Iris pigment epithelial cell (primary cell): ENCODE measurements at regions not wholly inside any gene's neighbourhood (a gene's known extent, or its start where the extent isn't known, plus 50 kb on each side); places are given as distances from the start of the nearest gene placed in this dataset.
A peak's percentile ranks its signal among the peaks of the same experiment; 100 is the strongest.

ENCODE experiments used
- DNase-seq: peaks from one replicate; pipeline ENCODE4 v3.0.0-alpha.2; 2011; ENCODE audit warnings: low read depth

DNA sequence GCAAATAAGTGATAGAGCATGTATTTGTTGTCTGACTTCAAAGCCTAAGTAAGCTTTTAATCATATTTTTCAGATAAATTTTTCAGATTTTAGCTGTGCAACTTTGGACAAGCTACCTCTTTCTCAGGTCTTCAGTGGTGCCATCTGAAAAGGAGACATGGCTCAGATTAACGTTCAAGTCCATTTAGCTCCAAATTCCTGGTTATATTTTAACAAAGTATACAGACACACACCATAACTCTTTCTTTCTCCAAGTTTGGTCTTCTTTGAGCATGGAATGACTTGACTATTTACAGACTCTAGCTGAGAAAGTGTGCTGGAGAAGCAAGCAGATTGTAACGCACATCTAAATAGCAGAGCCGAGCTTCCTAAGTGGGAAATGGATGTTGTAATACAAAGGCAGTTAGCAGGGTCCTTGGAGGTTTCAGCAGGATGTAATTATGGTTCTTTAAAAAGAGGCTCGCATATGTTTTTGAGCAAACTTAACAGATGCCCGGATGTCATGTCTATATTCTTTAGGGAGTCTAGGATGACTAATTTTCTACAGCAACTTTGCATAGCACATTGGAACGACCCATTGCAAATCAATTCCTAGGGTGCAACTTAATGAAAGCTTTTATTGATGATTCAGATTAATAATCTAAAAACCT, 128.1 kb upstream of the E2F8 start:
- DNase-seq, result peak; percentile 36

DNA sequence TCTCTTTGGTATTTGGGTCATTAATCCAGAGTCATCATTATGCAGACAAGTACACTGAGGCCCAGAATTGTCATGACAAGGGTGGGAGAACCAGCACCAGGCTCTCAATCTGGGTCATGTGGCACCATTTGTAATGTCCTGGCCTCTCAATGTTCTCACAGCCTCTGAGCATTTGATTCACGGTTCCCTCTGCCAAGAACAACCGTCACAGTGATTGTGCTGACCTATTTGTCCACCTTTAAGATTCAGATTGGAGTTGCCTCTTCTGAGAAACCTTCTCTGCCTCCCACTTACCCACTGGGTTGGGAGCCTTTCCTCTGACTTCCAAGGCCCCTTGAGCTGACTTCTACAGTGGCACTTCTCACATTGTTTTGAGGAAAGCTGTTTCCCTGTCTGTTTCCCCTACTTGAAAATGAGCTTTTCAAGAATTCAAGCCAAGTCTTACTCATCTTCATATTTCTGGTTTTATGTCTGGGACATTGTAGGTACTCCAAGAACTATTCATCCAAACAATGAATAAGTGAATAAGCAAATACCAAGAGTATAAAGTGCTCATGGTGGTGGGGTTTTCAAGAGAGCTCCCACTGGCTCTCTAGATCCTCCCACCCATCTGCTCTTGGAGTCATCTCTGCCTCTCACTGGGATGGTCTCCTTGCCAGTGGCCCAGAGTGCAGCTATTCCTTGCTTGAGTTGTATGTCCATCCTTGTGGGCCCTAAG, 126.4 kb upstream of the E2F8 start:
- peak; percentile 81 for DNase-seq

DNA sequence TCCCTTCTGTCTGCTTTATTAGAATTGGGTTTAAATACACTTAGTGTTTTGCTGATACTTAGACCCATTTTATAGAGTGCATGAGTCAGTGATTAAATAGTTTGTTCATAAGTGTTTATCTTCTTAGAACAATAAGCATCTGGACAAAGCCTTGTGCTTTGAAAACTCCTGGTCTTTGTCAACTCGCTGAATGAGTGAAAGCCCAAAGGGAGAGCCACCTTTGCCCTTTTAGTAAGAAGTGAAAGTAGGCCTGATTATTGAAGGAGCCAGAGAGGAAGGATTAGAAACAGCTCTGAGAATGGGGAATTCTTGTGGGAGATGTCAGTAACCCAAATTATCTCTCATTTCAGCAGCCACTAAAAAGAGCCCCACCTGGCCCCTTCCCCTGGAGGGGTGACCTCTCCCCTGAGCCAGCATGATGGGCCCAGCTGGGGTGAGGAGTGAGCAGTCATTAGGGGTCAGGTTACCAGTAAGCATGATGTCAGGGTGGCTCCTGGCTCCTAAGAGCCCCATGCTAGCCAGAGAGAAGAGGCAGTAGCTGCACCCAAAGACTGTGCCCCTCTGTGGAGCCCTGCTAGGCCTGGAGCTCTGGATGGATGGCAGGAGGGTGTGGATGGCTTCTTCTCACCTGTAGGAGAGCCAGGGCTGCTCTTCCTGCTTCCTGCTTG, 125.1 kb upstream of the E2F8 start:
- DNase-seq, result no peak

DNA sequence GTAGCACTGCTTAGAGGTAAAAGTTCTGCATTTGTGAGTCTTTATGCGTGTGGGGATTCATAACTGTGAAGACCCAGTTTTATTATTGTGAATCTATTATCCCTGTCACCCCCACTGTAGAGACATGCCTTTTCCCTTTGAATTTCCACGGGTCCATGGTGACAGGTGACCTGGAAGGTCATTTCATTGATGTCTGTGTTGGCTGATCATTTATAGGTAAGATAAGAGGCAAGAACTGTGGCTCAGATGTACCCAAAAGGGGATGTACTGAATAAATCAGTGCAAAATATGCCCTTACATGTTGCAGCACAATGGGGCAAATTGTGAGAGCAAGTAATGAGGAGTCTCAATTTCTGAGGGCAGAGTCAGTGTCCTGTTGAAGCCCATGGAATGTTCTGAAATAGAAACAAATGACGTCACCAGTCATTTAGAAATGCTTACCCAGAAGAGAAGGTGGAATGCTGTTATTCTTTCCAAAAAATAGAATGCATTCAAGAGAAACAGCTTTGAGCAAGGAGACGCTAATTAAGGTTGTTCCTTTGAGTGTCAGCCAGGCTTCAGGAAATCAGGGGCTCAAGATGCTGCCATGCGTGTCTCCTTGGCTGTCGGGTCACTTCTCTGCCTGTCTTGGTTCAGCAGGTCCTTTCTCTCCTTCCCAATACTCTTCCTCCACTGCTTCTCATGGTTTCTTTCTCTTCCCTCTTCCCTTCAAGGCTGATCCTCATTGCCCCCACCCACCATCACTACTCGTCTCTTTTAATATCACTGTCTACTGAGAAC, 118.7 kb upstream of the E2F8 start:
- DNase-seq, result peak; percentile 62

DNA sequence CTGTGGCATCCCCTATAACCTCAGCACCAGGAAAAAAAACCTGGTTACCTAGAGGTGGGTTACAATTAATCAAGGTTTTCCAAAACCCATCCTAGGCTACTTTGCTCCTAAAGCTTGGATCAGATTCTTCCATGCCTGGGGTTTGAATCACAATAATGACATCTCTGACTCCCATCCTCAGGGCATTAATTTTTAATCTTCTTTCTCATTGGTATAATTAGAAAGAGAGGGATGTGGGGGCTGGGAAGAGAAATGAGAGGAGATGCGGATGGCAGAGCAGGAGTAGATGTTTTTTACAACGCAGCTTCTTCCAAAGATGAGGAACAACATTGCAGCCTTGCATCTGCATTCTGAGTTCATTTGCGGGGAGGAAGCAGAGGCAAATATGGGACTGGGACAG, 117.2 kb upstream of the E2F8 start:
- DNase-seq, result no peak

DNA sequence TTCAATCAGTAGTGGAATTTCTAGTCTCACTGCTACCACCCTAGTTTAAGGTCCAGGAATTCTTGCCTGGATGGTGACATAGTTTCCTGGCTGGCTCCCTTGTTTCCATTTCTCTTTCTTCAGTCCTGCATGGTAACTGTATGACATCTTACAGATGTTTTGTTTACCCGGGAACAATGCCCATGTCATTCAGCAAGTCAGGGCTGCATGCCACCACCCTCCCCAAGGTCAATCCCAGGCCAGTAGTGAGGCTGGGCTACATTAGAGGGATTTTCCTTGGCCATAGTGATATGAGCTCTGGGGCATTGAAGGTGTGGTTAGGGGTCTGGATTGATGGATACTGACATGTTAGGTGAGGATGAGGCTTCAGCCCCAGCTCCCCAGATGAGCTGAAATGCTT, 114.9 kb upstream of the E2F8 start:
- no peak for DNase-seq

DNA sequence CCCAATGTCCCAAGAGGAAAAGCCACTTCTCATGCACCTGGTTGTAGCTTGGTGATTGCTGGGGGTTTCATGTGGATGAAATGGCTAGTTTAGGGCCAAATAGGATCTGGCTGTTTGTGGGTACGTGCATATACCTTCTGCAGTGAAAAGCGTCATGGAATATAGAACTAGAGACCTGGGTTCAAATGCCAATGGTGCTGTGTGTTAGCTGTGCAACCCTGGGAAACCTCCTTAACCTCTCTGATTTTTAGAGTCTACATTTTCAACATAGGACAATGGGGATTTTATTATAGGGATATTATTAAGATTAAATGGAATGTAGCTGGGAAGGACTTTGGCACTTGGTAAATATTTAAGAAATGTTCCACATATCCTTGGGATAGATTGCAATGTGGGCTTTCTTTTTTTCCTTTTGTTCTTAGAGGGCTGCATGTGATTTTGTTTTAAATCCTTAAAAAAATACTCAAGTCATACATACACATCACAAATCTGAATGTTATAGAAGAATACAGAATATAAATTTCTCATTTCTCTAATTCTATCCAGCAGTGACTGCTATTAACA, 112.6 kb upstream of the E2F8 start:
- DNase-seq, result no peak

DNA sequence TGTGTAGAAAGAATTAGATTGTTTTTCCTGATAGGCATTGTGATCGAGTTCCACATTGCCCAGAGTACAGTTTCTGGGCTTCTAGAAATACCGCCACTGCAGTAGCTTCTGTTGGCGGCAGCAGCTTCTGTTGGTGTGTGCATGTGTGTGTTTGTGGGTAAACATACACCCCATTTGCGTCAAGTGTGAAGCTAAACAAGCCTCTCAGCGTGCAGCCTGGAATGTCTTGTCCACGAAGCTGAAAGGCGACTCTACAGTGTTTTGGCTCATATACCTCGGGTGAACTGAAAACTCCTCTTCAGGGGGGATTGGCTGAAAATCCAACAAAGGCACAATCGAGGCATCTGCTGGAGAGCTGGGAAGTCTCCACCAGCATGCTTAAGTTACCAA, 112.0 kb upstream of the E2F8 start:
- no peak for DNase-seq

DNA sequence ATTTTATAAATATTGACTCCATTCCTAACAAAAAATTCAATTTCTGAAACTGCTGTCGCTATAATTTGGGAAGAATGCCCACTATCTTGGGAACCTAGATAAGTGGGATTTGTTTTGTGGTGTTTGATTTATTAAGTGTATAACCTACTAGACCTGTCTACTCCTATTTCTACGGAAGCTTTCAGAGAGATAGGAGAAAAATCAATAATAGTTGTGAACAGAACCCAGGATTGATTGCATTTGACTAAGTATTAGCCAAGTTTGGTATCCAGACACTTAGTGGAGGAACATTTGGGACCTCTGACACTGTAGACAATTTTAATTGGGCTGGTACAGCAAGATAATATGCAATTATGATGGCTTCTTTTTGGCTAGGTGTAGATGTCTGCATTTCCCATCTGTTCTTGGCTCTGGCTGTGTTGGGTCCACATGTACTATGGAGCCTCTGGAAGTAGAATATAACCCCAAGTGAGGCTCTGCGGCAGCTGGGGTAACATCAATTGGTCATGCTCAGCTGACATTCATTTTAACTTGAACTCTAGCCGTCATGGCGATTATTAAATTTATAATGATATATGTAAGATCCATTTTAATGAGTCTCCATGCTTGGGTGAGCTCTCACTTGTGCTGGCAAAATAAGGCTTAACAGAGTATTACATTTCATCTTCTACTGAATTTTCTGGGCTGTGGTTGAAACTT, 111.5 kb upstream of the E2F8 start:
- DNase-seq, result no peak

DNA sequence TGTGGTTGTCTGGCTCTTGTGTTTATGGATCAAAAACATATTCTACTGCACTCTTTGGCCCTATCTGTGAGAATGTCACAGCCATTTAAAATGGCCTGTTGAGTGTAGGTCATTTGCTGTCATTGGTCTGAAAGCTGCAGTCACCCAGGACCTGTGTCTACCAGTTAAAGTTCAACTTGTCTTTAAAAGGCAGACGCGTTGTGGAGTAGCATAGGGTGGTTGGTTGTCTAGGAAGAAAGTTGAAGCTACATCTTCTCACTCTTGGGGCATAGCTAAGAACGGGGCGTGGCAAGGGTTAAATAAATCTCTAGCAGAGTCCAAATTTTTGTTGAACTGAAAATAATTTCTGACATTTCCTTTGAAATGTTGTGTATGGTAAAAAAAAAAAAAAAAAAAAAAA, 110.7 kb upstream of the E2F8 start:
- no peak for DNase-seq

DNA sequence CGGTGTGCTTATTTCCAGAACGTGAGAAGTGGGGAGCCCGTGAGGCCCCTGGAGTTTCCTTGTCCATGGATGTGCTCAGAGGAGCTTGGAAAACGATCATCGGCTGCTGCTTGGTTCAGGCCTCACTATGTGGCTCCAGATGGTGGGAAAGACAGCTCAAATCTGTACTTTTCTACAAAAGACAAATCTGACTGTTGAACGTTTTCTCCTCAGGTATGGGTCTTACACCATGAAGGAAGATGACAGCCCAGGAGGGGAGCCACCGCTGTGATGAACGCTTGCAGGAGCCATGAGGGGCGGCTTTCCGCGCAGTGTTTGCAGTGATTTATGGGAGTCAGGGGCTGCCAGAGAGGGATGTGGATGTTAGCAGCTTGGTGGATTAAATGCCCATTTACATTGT, 109.4 kb upstream of the E2F8 start:
- no peak for DNase-seq

DNA sequence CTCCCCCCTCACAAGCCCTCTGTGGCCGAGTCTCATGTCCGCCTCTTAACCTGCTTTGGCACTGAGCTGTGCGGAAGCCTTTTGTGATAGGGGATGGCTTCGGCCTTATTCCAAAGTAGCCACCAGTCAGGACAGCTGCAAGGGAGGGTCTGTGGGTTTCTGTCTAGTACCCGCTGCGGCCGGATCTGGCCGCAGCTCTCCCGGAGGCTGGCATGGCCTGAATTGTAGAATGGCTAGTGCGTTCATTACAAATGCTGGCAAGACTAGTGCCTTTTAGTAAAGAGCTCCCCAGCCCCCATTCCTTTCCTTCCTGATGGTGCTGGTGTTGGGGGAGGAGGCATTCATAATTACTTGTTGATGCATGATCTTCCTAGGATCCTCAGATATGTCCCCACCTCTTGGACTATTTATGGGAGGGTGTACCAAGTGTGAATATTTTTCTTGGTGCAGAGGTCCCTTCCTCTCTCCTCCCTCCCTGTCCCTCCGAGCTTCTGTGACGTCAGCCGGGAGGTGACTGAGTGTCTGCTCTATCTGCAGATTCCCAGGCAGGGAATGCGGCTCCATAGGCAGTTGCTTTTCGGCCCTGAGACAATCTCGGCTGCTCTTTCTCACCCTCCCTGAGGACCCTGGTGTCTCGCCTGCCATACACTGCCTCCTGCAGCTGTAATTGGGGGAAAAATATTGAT, 108.7 kb upstream of the E2F8 start:
- DNase-seq, result no peak

DNA sequence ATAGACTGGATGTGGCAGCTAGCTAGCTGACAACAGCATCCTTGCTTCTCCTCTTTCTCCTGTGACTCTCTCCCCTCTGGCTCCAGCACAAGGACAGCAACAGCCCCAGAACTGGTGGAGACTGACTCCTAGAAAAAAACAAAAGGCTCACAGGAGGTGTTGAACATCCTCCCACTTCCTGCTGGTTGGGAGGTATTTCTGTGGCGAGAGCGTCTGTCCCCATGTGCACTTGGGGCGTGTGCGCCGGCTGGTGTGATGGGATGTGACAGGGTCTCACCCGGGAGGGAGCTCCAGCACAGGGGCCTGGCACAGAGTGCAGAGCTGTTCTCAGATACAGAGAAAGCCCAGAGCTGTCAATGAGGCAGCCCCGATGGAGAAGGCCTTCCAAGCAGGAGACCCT, 107.2 kb upstream of the E2F8 start:
- no peak for DNase-seq

DNA sequence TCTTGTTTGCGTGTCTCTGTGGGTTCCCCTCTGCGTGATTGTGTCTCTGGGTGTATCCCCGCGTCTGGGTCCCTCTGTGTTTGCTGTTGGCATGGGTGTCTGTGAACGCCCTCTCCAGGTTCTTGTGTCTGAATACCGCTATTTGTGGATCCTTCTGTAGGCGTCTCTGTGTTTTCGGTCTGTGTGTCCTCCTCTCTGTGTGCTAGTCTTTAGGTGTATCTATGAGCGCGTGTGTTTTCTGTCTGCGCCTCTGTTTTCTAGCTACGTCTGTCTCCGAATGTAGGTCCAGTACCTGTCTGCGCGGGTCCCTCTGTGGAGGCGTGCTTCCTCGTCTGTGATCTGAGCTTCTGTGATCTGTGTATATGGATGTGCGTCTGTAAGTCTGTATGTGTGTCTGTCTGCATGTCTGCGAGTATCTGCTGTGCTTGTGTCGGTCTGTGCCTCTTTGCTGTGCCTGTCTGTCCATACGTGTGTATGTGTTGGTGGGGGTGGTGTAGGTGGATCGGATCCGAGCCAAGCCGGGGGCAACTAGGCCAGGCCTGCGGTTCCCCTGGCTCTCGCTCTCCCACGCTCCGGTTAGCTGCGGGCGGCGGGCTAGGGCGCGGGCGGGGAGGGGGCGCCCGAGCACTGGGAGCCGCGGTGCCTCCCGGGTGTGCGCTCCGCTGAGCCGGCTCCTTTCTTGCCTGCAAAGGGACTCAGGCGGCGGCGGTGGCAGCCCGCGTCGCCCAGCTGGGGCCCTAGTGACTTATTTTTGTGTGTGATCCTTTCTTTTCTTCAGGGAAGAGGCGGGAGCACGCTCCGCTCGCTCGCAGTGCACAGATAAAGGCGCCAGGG, 105.3 kb upstream of the E2F8 start:
- peak; percentile 27 for DNase-seq

DNA sequence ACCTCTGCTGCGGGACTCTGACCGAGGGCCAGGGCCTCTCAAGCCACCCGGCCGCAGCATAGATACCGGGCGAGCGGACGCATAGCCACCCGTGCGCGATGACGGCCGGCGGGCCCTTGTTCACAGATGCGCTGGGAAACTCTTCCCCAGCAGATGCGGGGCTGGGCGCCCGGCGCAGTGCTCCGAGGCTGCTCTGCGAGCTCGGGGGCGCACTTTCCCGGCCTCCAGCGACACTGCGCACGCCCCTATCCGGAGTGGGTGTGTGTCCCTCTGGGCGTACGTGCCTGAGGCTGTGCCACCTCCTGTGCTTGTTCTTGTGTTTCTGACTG, 104.7 kb upstream of the E2F8 start:
- no peak for DNase-seq

DNA sequence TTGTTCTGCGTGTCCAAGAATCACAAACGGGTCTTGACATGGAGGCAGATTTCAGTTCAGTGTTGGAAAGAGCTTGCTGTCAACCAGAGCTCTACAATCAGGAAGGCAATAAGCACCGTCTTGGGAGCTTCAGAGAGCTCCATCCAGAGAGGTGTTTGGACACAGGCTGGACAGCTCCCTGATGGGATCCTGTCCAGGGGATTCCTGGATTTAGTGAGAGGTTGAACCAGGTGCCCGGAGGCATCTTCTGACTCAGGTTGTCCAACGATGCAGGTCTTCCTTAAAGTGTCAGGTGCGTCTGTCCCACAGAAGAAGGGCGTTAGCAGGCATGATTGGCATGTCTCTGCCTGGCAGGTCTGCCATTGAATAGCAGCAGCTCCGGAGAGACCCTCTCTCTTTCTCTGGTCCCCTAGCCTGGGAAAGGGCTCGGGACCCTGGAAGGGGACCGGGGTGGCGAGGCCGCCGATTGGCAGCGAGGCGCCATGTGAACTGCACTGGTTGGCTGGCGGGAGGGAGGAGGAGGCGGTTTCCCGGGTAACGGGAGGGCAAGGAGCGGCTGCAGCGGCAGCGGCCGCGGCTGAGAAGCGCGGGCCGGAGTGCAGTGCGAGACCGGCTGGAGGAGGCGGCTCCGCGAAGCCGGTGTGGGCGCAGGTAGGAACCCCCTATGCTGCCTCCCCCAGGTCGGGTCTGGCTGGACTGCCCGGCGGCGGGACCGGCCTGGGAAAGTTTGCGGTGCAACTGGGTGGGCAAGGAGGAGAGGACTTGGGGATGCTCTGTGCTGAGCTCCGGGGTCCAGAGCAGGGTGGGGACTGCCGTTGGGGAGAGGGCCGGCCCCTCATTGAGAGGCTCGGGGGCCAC, 104.1 kb upstream of the E2F8 start:
- DNase-seq, result peak; percentile 39

DNA sequence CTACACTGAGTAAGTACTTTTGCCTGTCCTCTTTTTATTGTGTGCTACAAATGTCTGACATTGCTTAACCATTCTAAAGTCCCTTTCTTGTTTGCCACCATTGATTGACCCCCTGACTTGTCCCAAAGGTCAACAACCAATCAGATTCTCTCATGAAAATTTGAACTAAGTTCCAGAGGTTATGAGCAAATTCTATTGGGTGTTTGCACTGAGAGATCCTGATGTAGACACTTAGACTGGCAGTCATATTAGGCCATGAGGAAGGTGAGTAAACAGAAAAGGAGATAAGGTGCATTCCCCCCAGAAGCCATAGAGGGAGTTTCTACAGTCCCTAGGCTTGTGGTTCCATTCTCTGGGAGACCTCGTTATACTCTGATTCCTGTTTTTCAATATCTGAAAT, 101.3 kb upstream of the E2F8 start:
- no peak for DNase-seq

DNA sequence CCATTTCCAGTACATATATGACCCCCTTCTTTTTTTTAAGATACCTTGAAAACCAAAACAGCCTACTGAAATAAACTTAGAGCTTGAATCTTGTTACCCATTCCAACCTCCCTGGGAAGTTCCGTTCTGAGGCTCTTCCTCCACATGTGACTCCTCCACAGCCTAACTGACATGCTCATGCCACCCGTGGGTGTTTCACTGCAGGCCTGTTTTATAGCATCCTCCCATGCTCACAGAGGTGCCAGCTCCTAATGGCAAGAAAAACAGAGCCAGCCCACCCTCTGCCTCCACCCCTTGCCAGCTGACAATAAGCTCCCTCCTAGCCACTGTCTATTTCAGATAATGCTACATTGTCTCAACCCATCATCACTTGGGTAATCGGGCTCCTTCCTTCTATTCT, 97.6 kb upstream of the E2F8 start:
- DNase-seq, result no peak

DNA sequence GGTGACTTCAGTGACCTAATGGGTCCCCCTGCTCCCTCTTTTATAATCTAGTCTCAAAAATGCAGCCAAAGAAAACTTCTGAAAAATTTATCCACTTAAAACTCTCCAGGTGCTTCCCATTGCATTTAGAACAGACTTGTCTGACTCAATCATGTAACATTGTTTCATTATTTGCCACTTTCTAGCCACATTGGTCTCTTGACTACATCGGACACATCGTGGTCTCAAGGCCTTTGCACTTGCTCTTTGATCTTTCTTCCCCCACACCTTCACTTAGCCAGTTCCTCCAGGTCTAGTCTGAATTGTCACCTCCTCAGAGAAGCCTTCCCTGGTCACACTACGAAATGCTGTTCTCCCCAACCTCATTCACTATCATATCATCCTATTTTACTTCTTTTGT, 97.0 kb upstream of the E2F8 start:
- DNase-seq, result no peak

DNA sequence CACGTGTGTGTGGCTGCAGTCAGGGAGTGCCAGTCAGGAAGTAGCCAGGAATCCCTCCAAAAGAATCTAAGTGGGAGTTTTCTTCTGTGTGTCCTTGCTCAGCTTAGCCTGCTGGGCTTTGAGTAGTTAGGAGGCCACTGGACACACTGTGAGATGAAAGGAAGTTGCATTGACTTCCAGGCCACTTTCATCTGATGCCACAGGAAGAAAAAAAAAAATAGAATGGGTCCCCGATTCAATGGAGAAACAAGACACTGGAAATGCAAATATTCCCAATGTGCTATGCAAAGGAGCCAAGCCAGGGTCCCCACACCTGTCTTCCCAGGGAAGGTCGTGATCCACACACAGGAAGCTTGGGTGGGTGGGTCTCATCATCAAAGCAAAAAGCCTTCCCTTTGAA, 95.6 kb upstream of the E2F8 start:
- DNase-seq, result no peak
